Uterus (tissue), 3 donors: ENCODE measurements at regions not wholly inside any gene's neighbourhood (a gene's known extent, or its start where the extent isn't known, plus 50 kb on each side); places are given as distances from the start of the nearest gene placed in this dataset.

ENCODE experiments used
- DNase-seq, 2 donors: peaks; one replicate each; pipeline ENCODE4 v3.0.0-alpha.2; 2019 to 2020
- H3K27ac ChIP-seq, 2 donors: fragments of 200-600 bp; sonication (generic); 1 replicate in 1 of 2; 2 replicates in 1 of 2; pipeline ENCODE4 v1.5.1; 2016 to 2018
- H3K27me3 ChIP-seq, 2 donors: fragments of 200-600 bp; sonication (generic); one replicate each; pipeline ENCODE4 v1.5.1; 2018 to 2019; ENCODE audit warnings: control low read depth in 1 of 2
- H3K36me3 ChIP-seq, 2 donors: fragments of 200-600 bp; sonication (generic); one replicate each; pipeline ENCODE4 v1.5.1; 2019; ENCODE audit warnings: control low read depth in 1 of 2
- H3K4me1 ChIP-seq, 2 donors: fragments of 200-600 bp; sonication (generic); one replicate each; pipeline ENCODE4 v1.5.1; 2018 to 2019; ENCODE audit warnings: control low read depth in 1 of 2
- H3K4me3 ChIP-seq, 2 donors: fragments of 200-600 bp; sonication (generic); 1 replicate in 1 of 2; 2 replicates in 1 of 2; pipeline ENCODE4 v1.5.1; 2018 to 2019; ENCODE audit warnings: mild to moderate bottlenecking in 1 of 2
- H3K9me3 ChIP-seq, 2 donors: fragments of 200-600 bp; sonication (generic); one replicate each; pipeline ENCODE4 v1.5.1; 2019; ENCODE audit warnings: control low read depth in 1 of 2
- POLR2A ChIP-seq, 2 donors: fragments of 450-650 bp; IDR thresholded peaks; one replicate each; pipeline ENCODE4 v1.6.1; 2016; ENCODE audit warnings: antibody characterized with exemption in 2 of 2, mild to moderate bottlenecking in 1 of 2, moderate library complexity in 1 of 2
- intact Hi-C: fragments of 100-400 bp; cut with DNase I; formaldehyde crosslinking; loops from one replicate; pipeline ENCODE4 v1.15.1; 2023; ENCODE audit warnings: low total_unique reads
- TF ChIP-seq, protein P1 (sequence below), 4 experiments: fragments of 200-600 bp in 2 of 4; fragments of 450-650 bp in 2 of 4; sonication (generic) in 2 of 4; IDR thresholded peaks; one replicate each; pipeline ENCODE4 v1.5.1; 2016 to 2019; ENCODE audit warnings: antibody characterized with exemption in 4 of 4, mild to moderate bottlenecking in 2 of 4, moderate library complexity in 1 of 4
- donor health status: DM: yes; HTN: yes; CAD: no.

DNA sequence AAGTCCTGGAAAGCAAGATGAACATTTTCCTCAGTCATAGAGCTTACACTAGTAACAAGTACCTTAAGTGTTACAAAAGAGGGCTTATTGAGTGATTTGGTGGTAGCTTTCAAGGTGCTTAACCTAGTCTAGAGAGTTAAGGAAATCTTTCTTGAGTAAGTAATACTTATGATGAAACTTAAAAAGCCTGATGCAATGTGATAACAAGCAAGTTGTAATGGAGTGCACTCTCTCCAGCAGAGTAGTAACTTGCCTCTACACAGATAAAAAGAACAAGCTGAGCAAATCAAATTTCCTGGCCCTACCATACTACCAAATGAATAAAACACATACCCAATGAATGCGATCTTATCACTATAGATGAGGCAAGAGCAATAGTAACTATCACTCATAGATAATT, 639.9 kb upstream of the FBXO33 start:
- TF ChIP-seq, protein P1, sequence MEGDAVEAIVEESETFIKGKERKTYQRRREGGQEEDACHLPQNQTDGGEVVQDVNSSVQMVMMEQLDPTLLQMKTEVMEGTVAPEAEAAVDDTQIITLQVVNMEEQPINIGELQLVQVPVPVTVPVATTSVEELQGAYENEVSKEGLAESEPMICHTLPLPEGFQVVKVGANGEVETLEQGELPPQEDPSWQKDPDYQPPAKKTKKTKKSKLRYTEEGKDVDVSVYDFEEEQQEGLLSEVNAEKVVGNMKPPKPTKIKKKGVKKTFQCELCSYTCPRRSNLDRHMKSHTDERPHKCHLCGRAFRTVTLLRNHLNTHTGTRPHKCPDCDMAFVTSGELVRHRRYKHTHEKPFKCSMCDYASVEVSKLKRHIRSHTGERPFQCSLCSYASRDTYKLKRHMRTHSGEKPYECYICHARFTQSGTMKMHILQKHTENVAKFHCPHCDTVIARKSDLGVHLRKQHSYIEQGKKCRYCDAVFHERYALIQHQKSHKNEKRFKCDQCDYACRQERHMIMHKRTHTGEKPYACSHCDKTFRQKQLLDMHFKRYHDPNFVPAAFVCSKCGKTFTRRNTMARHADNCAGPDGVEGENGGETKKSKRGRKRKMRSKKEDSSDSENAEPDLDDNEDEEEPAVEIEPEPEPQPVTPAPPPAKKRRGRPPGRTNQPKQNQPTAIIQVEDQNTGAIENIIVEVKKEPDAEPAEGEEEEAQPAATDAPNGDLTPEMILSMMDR (IDR thresholded peaks at IDR 0.05) = no peak
- TF ChIP-seq POLR2A (IDR thresholded peaks at IDR 0.05) = no peak
- Histone ChIP-seq H3K27me3 (no peaks in the 10 kb centered on the region), H3K4me3 (no peak overlapping the region), H3K4me1 (no peaks in the 10 kb centered on the region), H3K27ac (no peak overlapping the region), H3K36me3 (no peaks in the 10 kb centered on the region), H3K9me3 (no peaks in the 10 kb centered on the region)
- intact Hi-C loops = no loop called here
- no peak for DNase-seq

DNA sequence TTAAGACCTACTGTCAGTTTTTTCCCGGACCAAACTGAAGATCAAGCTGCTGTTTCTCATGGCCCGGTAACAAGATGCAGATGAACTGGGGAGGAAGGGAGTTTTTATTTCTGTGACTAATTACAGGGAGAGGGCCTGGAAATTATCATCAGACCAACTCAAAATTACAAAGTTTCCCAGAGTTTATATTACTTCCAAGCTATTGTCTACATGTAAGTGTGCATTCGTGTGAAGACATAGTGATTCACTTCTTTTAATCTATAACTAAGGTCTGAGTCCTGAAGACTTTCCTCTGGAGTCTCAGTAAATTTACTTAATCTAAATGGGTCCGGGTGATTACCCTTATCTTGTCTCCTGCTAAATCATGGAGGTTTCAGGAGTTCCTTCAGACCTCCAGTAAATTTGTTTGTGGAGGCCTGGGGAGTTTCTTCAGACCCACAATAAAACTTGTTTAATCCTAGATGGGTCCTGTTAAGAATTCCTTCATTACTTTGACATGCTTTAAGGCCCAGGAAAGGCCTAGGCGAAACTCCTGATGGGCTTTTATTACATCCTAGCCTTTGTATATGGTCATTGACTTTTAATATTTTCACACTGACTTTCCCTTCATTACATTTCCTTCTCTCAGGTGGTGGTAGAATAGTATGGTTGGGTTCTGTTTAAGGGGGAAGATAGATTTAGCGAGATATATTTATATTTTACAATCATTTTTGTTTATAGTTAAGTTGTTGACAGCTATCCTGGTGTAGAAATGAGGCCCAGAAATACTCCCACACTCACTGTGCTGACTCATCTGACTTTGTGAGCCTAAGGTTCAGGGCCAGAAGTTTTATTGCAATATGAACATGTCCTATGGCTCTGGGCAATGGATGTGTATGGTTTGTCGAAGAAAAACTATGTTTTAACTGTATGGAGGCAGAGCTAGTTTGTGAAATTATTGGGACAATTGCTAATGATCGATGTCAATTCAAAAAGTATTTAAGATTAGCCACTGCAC, 627.0 kb upstream of the FBXO33 start:
- no peak for TF ChIP-seq POLR2A (IDR thresholded peaks at IDR 0.05)
- TF ChIP-seq, protein P1 (IDR thresholded peaks at IDR 0.05) = no peak
- H3K9me3 ChIP-seq = no peaks in the 10 kb centered on the region
- no peak overlapping the region for H3K27ac ChIP-seq
- no peaks in the 10 kb centered on the region for H3K27me3 ChIP-seq
- H3K4me3 ChIP-seq = no peak overlapping the region
- no peaks in the 10 kb centered on the region for H3K36me3 ChIP-seq
- intact Hi-C loops = no loop called here
- no peak for DNase-seq
- no peaks in the 10 kb centered on the region for H3K4me1 ChIP-seq

DNA sequence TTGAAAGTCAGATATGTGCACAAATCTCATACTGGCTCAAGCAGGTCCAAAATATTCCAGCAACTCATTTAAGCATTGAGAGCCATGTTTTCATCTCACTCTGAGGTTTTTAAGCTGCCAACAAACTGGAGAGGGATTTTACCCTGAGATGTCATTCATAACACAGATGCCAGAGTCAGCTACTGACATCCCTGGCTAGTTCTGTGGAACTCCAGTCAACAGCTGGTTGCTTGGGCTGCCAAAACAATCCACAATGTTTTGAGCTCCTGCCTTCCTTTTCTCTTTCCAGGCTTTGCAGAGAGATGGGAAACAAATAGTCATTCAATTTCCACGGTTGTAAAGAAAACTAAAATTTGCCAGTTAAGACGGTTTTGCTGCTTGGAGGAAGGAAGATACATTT, 621.2 kb upstream of the FBXO33 start:
- Histone ChIP-seq H3K9me3 (no peaks in the 10 kb centered on the region), H3K4me3 (no peak overlapping the region), H3K36me3 (no peaks in the 10 kb centered on the region), H3K4me1 (no peaks in the 10 kb centered on the region), H3K27ac (no peak overlapping the region), H3K27me3 (no peaks in the 10 kb centered on the region)
- TF ChIP-seq, protein P1 (IDR thresholded peaks at IDR 0.05) = no peak
- TF ChIP-seq POLR2A (IDR thresholded peaks at IDR 0.05) = no peak
- DNase-seq = no peak
- intact Hi-C loops = no loop called here

DNA sequence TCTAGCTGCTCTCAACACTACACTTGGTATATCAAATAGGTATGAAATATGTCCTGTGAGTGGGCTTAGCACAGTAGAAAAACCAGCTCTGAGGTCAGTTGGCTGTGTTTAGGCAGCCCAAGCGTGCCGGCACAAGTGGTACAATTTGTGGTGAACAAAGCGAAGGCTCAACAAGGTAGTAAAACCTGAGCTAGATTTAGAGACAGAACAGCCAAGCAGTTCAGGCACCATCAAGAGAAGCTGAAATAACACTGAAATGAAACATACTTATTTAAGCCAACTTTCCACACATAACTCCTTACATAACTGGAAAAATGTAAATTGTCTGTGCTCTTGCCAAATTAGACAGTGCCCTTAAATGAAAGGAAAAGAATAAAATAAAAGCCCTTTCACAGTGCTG, 596.8 kb upstream of the FBXO33 start:
- no peaks in the 10 kb centered on the region for H3K9me3 ChIP-seq
- H3K36me3 ChIP-seq = no peaks in the 10 kb centered on the region
- no peaks in the 10 kb centered on the region for H3K4me1 ChIP-seq
- intact Hi-C loops = no loop called here
- no peak for TF ChIP-seq POLR2A (IDR thresholded peaks at IDR 0.05)
- TF ChIP-seq, protein P1 (IDR thresholded peaks at IDR 0.05) = no peak
- H3K4me3 ChIP-seq = no peak overlapping the region
- no peaks in the 10 kb centered on the region for H3K27me3 ChIP-seq
- H3K27ac ChIP-seq = no peak overlapping the region
- DNase-seq = no peak

DNA sequence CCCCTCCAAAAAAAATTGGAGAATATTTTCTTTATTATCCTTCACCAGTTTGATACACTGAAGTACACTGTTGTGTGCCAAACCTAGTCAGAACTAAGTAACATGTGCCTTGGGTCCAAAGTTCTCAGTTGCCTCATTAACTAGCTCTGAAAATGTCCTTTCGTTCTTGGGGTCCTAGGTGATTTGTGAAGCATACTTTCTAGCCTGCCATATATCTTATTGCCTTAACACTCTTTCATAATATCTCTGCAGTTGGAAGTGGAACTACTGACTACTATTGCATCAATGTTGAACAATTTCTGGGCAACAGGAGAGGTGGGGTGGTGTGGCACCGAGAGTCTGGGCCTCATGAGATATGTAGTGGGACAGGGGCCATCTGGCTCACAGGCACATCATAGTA, 592.9 kb upstream of the FBXO33 start:
- Histone ChIP-seq H3K27me3 (no peaks in the 10 kb centered on the region), H3K4me3 (no peak overlapping the region), H3K9me3 (no peaks in the 10 kb centered on the region), H3K27ac (no peak overlapping the region), H3K4me1 (no peaks in the 10 kb centered on the region), H3K36me3 (no peaks in the 10 kb centered on the region)
- intact Hi-C loops = no loop called here
- DNase-seq = no peak
- no peak for TF ChIP-seq POLR2A (IDR thresholded peaks at IDR 0.05)
- TF ChIP-seq, protein P1 (IDR thresholded peaks at IDR 0.05) = no peak
